Endothelial cell of umbilical vein (primary cell): ENCODE measurements at regions not wholly inside any gene's neighbourhood (a gene's known extent, or its start where the extent isn't known, plus 50 kb on each side); places are given as distances from the start of the nearest gene placed in this dataset.

Experiments
- BruUV-seq: library from RNA; stranded (reverse); fragments of 400-500 nt; replicated peaks from 2 replicates; lab custom pipeline; 2021; lab: Mats Ljungman, UMichigan
- CTCF ChIA-PET: fragments of 300-600, 350-600 bp; sonication (Branson Sonifier 250); formaldehyde crosslinking; loops from one replicate; lab custom pipeline; 2021; ENCODE audit warnings: antibody characterized with exemption, inconsistent platforms; lab: Charles Lee
- POLR2A ChIA-PET: fragments of 300-600, 350-600 bp; sonication (Branson Sonifier 250); formaldehyde crosslinking; loops from one replicate; lab custom pipeline; 2021; ENCODE audit warnings: antibody characterized with exemption, inconsistent platforms; lab: Charles Lee
- DNase-seq: peaks from one replicate; pipeline ENCODE4 v3.0.0-alpha.2; 2011; ENCODE audit warnings: low read depth, low spot score
- FAIRE-seq: peaks from 2 replicates; lab custom pipeline; 2011; peaks lifted over from hg19 to GRCh38; lab: Jason Lieb, UNC
- H2AFZ ChIP-seq: 2 replicates; pipeline ENCODE4 v1.6.0; 2012; ENCODE audit warnings: low read depth, low read length, control low read depth, inconsistent platforms
- H3K27ac ChIP-seq: 2 replicates; pipeline ENCODE4 v1.5.1; 2011; ENCODE audit warnings: low read depth, mild to moderate bottlenecking, control low read depth, low read length, moderate library complexity; ENCODE audit not compliant: insufficient read depth
- H3K27me3 ChIP-seq, 2 experiments: 2 replicates each; pipeline versions ENCODE4 v1.6.0 to v1.6.1; 2011; ENCODE audit warnings: low read length in 2 of 2, mixed read lengths in 1 of 2; ENCODE audit not compliant: control insufficient read depth in 2 of 2, insufficient read depth in 2 of 2
- H3K36me3 ChIP-seq, 2 experiments: 2 replicates in 1 of 2; 3 replicates in 1 of 2; pipeline ENCODE4 v1.5.1; 2011; ENCODE audit warnings: low read length in 2 of 2, mild to moderate bottlenecking in 1 of 2, moderate library complexity in 1 of 2; ENCODE audit not compliant: control insufficient read depth in 2 of 2, insufficient read depth in 2 of 2; ENCODE audit errors: extremely low read depth in 1 of 2
- H3K4me1 ChIP-seq: 3 replicates; pipeline ENCODE4 v1.5.1; 2011; ENCODE audit warnings: mild to moderate bottlenecking, low read length; ENCODE audit not compliant: control insufficient read depth, insufficient read depth; ENCODE audit errors: extremely low read depth
- H3K4me2 ChIP-seq: 2 replicates; pipeline ENCODE4 v1.6.1; 2011; ENCODE audit warnings: low read length, control low read depth, mixed read lengths; ENCODE audit not compliant: insufficient read depth
- H3K4me3 ChIP-seq, 3 experiments: fragments of 200-600 bp in 1 of 3; sonication (generic), shearing (Covaris generic) in 1 of 3; replicated peaks in 1 of 3; 2 replicates each; pipeline ENCODE4 v1.5.1; 2011 to 2016; ENCODE audit warnings: control low read depth in 3 of 3, low read length in 3 of 3, mild to moderate bottlenecking in 2 of 3, inconsistent platforms in 1 of 3, low read depth in 1 of 3, moderate library complexity in 1 of 3; ENCODE audit not compliant: insufficient read depth in 1 of 3
- H3K79me2 ChIP-seq: 2 replicates; pipeline ENCODE4 v1.6.0; 2012; ENCODE audit warnings: low read length, inconsistent platforms; ENCODE audit not compliant: control insufficient read depth, insufficient read depth
- H3K9ac ChIP-seq: replicated peaks from 2 replicates; pipeline ENCODE3; 2011; ENCODE audit warnings: low read length, control low read depth; ENCODE audit not compliant: insufficient read depth; ENCODE audit errors: extremely low read depth
- H3K9me1 ChIP-seq: replicated peaks from 3 replicates; pipeline ENCODE4 v1.6.0; 2011; ENCODE audit warnings: mild to moderate bottlenecking, low read length; ENCODE audit not compliant: control insufficient read depth, insufficient read depth; ENCODE audit errors: extremely low read depth
- H3K9me3 ChIP-seq: replicated peaks from 2 replicates; pipeline ENCODE4 v1.5.1; 2012; ENCODE audit warnings: low read length, inconsistent platforms; ENCODE audit not compliant: control insufficient read depth, insufficient read depth
- H4K20me1 ChIP-seq: replicated peaks from 2 replicates; pipeline ENCODE3; 2011; ENCODE audit warnings: mild to moderate bottlenecking, low read length; ENCODE audit not compliant: control insufficient read depth, insufficient read depth; ENCODE audit errors: extremely low read depth
- CTCF ChIP-seq, 2 donors: IDR thresholded peaks; 1 replicate in 1 of 2; 2 replicates in 1 of 2; pipeline ENCODE4 v1.5.1; 2011; ENCODE audit warnings: low read length in 2 of 2, mild to moderate bottlenecking in 2 of 2, moderate library complexity in 2 of 2, control low read depth in 1 of 2, inconsistent platforms in 1 of 2, low read depth in 1 of 2; ENCODE audit not compliant: insufficient read depth in 1 of 2; ENCODE audit errors: extremely low read depth in 1 of 2
- EZH2 ChIP-seq: IDR thresholded peaks from 2 replicates; pipeline ENCODE4 v1.6.1; 2012; ENCODE audit warnings: borderline replicate concordance, low read depth, mild to moderate bottlenecking, moderate library complexity, low read length, inconsistent platforms; ENCODE audit not compliant: severe bottlenecking
- FOS ChIP-seq: IDR thresholded peaks from 2 replicates; pipeline ENCODE4 v1.6.1; 2011; ENCODE audit warnings: mild to moderate bottlenecking, low read length, moderate library complexity, borderline replicate concordance; ENCODE audit not compliant: insufficient read depth
- GATA2 ChIP-seq: IDR thresholded peaks from 2 replicates; pipeline ENCODE4 v1.7.0; 2011; ENCODE audit warnings: low read depth, mild to moderate bottlenecking, moderate library complexity, mixed read lengths, low read length; ENCODE audit not compliant: insufficient read length, insufficient read depth
- JUN ChIP-seq: IDR thresholded peaks from 2 replicates; pipeline ENCODE4 v1.6.1; 2011; ENCODE audit warnings: borderline replicate concordance, low read depth; ENCODE audit not compliant: insufficient read length, insufficient read depth
- dilution Hi-C: fragments of 300-500 bp; cut with MboI; formaldehyde crosslinking; loops from one replicate; pipeline ENCODE4 v1.15.0; 2019; ENCODE audit warnings: low sequenced_read_pairs; ENCODE audit not compliant: extremely low pct_ligation_motif_present
- intact Hi-C: fragments of 100-400 bp; cut with micrococcal nuclease; formaldehyde crosslinking; loops from one replicate; pipeline ENCODE4 v1.10.0; 2022
- TF ChIP-seq, protein P1 (sequence below): IDR thresholded peaks from 2 replicates; pipeline ENCODE4 v1.6.1; 2011; ENCODE audit not compliant: insufficient read depth, insufficient read length

DNA sequence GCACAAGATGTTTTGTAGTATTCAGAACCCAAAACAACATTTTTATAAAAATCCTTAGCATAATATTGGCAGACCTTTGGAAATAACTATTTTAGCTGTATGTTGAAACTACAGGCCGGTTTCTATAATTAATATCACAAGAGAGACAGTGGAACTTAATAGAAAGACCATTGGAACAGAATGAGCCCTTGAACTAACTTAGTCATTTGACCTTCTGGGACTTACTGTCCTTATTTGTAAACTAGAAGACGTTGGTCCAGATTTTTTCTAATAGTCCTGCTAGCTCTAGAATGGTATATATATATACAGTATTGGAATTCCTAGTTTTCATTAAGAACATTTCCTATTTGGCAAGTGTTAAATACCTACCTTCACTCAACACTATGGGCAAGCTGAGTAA, 69.5 kb upstream of the ALDH1A1 start:
- Histone ChIP-seq H3K9ac (no peak overlapping the region), H3K9me1 (no peaks in the 10 kb centered on the region), H3K36me3 (no peaks in the 10 kb centered on the region), H4K20me1 (no peaks in the 10 kb centered on the region), H2AFZ (no peak overlapping the region), H3K27ac (peak overlapping the region; percentile 59), H3K79me2 (no peaks in the 10 kb centered on the region), H3K4me2 (no peak overlapping the region), H3K4me1 (peaks cover 20% of the 10 kb centered on the region), H3K4me3 (no peak overlapping the region), H3K9me3 (no peaks in the 10 kb centered on the region), H3K27me3 (no peaks in the 10 kb centered on the region)
- BruUV-seq = no TSS peak
- ChIA-PET CTCF (interaction anchor here (0.6 to 3.8 kb wide), 62 partner anchors 8 to 983 kb away, joined by 3 to 201 read pairs (median 5); partner anchors contain the start of gene ALDH1A1), POLR2A (no interaction called here)
- dilution Hi-C loops (no loop called here), intact Hi-C loops (loop anchor here (2.0 kb wide), 1 partner anchor 98 kb away; no protein-coding TSS in a partner anchor)
- no peak for TF ChIP-seq FOS
- TF ChIP-seq, protein P1, sequence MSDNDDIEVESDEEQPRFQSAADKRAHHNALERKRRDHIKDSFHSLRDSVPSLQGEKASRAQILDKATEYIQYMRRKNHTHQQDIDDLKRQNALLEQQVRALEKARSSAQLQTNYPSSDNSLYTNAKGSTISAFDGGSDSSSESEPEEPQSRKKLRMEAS = no peak
- no peak for TF ChIP-seq GATA2
- DNase-seq (no peak), FAIRE-seq (no peak)

- Histone ChIP-seq H3K27me3 (no peaks in the 10 kb centered on the region), H3K27ac (no peak overlapping the region), H3K36me3 (no peaks in the 10 kb centered on the region), H3K4me2 (no peak overlapping the region), H4K20me1 (no peaks in the 10 kb centered on the region), H3K4me1 (peaks cover 20% of the 10 kb centered on the region), H3K79me2 (no peaks in the 10 kb centered on the region), H2AFZ (peak overlapping the region; percentile 93), H3K9me1 (no peaks in the 10 kb centered on the region), H3K4me3 (no peak overlapping the region), H3K9me3 (no peaks in the 10 kb centered on the region), H3K9ac (peak overlapping the region; percentile 27)
- ChIA-PET CTCF (interaction anchor here (1.0 to 3.8 kb wide), 8 partner anchors 12 to 982 kb away, joined by 3 to 201 read pairs (median 8); partner anchors contain the start of gene ALDH1A1), POLR2A (no interaction called here)
- FAIRE-seq (no peak), DNase-seq (no peak)
- no TSS peak for BruUV-seq
- intact Hi-C loops (no loop called here), dilution Hi-C loops (no loop called here)
- TF ChIP-seq EZH2 (no peak), FOS (no peak), JUN (no peak), CTCF (IDR thresholded peaks at IDR 0.05; ENCODE audit: extremely low read depth in 1 of 2, insufficient read depth in 1 of 2, low read depth in 1 of 2, low read length in 2 of 2) (no peak)
Measured at GRCh38 chr9:73020877-73021276, 68.0 kb upstream of the ALDH1A1 start.
